PC-3 (cell line): ENCODE measurements at regions not wholly inside any gene's neighbourhood (a gene's known extent, or its start where the extent isn't known, plus 50 kb on each side); places are given as distances from the start of the nearest gene placed in this dataset.
"Not testable (repeated sequence)": the region's sequence is repeated elsewhere in the genome, so short reads cannot be mapped to it uniquely, and the experiment has no call there.

Experiments
- ATAC-seq: fragments of 200-7000 bp; cut with Tn5 transposase; 2 replicates; pipeline ENCODE4 v1.9.1; 2020; ENCODE audit warnings: mild to moderate bottlenecking, moderate library complexity
- BruUV-seq: library from RNA; stranded (reverse); fragments of 400-500 nt; replicated peaks from 2 replicates; lab custom pipeline; 2021; lab: Mats Ljungman, UMichigan
- CTCF ChIA-PET: fragments of 300-600 bp; sonication (Branson Sonifier 250); formaldehyde crosslinking; loops from one replicate; lab custom pipeline; 2022; ENCODE audit warnings: antibody characterized with exemption; lab: Charles Lee
- POLR2A ChIA-PET: fragments of 300-600 bp; sonication (Branson Sonifier 250); formaldehyde crosslinking; loops from one replicate; lab custom pipeline; 2022; ENCODE audit warnings: antibody characterized with exemption; ENCODE audit not compliant: unreplicated experiment; lab: Charles Lee
- DNase-seq: peaks from one replicate; pipeline ENCODE4 v3.0.0-alpha.2; 2015
- H2AFZ ChIP-seq: fragments of 300-600 bp; sonication (generic); 2 replicates; pipeline ENCODE4 v1.6.0; 2016; ENCODE audit warnings: antibody characterized with exemption, low read length
- H3F3A ChIP-seq: fragments of 300-600 bp; sonication (generic); one replicate; pipeline ENCODE4 v1.6.0; 2017; ENCODE audit warnings: antibody characterized with exemption, low read length, control low read depth, mild to moderate bottlenecking; ENCODE audit not compliant: unreplicated experiment
- H3K27ac ChIP-seq: fragments of 300-600 bp; sonication (generic); 2 replicates; pipeline ENCODE4 v1.5.1; 2016; ENCODE audit warnings: mild to moderate bottlenecking, low read length
- H3K27me3 ChIP-seq: fragments of 300-600 bp; sonication (generic); 2 replicates; pipeline ENCODE4 v1.6.1; 2016; ENCODE audit warnings: low read length, mixed read lengths
- H3K36me3 ChIP-seq: fragments of 300-600 bp; sonication (generic); 2 replicates; pipeline ENCODE4 v1.6.1; 2016; ENCODE audit warnings: low read depth, mixed run types, low read length, mixed read lengths
- H3K4me1 ChIP-seq: fragments of 300-600 bp; sonication (generic); 2 replicates; pipeline ENCODE4 v1.5.1; 2016; ENCODE audit warnings: low read length; ENCODE audit not compliant: insufficient read depth
- H3K4me2 ChIP-seq: fragments of 300-600 bp; sonication (generic); 2 replicates; pipeline ENCODE4 v1.6.0; 2016; ENCODE audit warnings: low read length
- H3K4me3 ChIP-seq: fragments of 300-600 bp; sonication (generic); 2 replicates; pipeline ENCODE4 v1.5.1; 2016; ENCODE audit warnings: mild to moderate bottlenecking, low read length, mixed read lengths
- H3K79me2 ChIP-seq: fragments of 300-600 bp; sonication (generic); 2 replicates; pipeline ENCODE4 v1.6.1; 2017; ENCODE audit warnings: low read length, mixed read lengths
- H3K9ac ChIP-seq: fragments of 300-600 bp; sonication (generic); 2 replicates; pipeline ENCODE4 v1.6.0; 2016; ENCODE audit warnings: mild to moderate bottlenecking, low read length
- H3K9me2 ChIP-seq: fragments of 300-600 bp; sonication (generic); replicated peaks from 2 replicates; pipeline ENCODE4 v1.6.1; 2016; ENCODE audit warnings: mixed run types, low read length, mixed read lengths
- H3K9me3 ChIP-seq: fragments of 300-600 bp; sonication (generic); 2 replicates; pipeline ENCODE4 v1.6.1; 2016; ENCODE audit warnings: low read length, mixed read lengths
- H4K20me1 ChIP-seq: fragments of 300-600 bp; sonication (generic); 2 replicates; pipeline ENCODE4 v1.6.1; 2016; ENCODE audit warnings: low read length, mixed read lengths
- intact Hi-C: fragments of 100-400 bp; cut with micrococcal nuclease; formaldehyde crosslinking; loops from 2 replicates; pipeline ENCODE4 v1.9.0; 2023

DNA sequence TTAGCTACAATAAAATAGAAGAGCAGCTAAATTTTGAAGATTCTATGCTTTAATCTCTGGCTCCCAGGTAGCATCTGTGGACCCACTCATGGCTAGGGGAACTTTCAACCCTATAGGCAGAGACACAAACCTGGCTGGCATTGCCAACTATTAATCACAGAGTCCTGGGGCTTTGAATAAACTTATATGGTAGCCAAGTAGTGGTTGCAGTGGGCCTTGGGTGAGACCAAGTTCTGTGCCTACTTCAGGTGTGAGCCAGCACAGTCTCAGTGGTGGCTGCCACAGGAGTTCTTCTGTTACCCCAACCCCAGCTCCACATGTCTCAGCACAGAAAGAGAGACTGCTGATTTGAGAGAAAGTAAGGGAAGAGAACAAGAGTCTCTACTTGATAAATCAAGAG is 1626.5 kb downstream of the SPATA31A7 start:
- CTCF ChIA-PET, POLR2A ChIA-PET, H2AFZ ChIP-seq, H3K9me2 ChIP-seq, H3K79me2 ChIP-seq, H3K4me1 ChIP-seq, H3K27ac ChIP-seq, DNase-seq, BruUV-seq, H3K9ac ChIP-seq, H3F3A ChIP-seq, H4K20me1 ChIP-seq, H3K9me3 ChIP-seq, H3K4me3 ChIP-seq, ATAC-seq, H3K36me3 ChIP-seq, intact Hi-C loops, H3K27me3 ChIP-seq, H3K4me2 ChIP-seq: not testable (repeated sequence)

GRCh38 chr9:62817214-62817613 is 1627.4 kb downstream of the SPATA31A7 start:
- H3K27ac ChIP-seq, POLR2A ChIA-PET, DNase-seq, H3K4me2 ChIP-seq, H2AFZ ChIP-seq, H3K9me2 ChIP-seq, intact Hi-C loops, H3K9me3 ChIP-seq, H3F3A ChIP-seq, H3K4me3 ChIP-seq, H3K36me3 ChIP-seq, H3K4me1 ChIP-seq, H3K79me2 ChIP-seq, H4K20me1 ChIP-seq, H3K9ac ChIP-seq, CTCF ChIA-PET, BruUV-seq, H3K27me3 ChIP-seq, ATAC-seq: not testable (repeated sequence)

DNA sequence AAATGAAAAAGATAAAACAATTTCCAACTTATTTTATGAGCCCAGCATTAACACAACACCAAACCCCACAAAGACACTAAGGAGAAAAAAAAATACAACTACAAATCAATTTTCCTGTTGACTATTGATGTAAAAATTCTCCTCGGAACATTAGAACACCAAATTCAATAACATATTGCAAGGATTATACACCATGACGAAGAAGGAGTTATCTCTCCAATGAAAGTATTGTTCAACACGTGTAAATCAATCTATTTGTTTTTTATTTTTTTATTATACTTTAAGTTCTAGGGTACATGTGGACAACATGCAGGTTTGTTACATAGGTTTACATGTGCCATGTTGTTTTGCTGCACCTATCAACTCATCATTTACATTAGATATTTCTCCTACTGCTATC is 1632.3 kb downstream of the SPATA31A7 start:
- H3K9me2 ChIP-seq, H3K9ac ChIP-seq, H3F3A ChIP-seq, POLR2A ChIA-PET, H3K27ac ChIP-seq, H3K4me1 ChIP-seq, H3K27me3 ChIP-seq, H3K79me2 ChIP-seq, H4K20me1 ChIP-seq, ATAC-seq, DNase-seq, BruUV-seq, CTCF ChIA-PET, intact Hi-C loops, H3K4me2 ChIP-seq, H3K4me3 ChIP-seq, H3K9me3 ChIP-seq, H2AFZ ChIP-seq, H3K36me3 ChIP-seq: not testable (repeated sequence)

DNA sequence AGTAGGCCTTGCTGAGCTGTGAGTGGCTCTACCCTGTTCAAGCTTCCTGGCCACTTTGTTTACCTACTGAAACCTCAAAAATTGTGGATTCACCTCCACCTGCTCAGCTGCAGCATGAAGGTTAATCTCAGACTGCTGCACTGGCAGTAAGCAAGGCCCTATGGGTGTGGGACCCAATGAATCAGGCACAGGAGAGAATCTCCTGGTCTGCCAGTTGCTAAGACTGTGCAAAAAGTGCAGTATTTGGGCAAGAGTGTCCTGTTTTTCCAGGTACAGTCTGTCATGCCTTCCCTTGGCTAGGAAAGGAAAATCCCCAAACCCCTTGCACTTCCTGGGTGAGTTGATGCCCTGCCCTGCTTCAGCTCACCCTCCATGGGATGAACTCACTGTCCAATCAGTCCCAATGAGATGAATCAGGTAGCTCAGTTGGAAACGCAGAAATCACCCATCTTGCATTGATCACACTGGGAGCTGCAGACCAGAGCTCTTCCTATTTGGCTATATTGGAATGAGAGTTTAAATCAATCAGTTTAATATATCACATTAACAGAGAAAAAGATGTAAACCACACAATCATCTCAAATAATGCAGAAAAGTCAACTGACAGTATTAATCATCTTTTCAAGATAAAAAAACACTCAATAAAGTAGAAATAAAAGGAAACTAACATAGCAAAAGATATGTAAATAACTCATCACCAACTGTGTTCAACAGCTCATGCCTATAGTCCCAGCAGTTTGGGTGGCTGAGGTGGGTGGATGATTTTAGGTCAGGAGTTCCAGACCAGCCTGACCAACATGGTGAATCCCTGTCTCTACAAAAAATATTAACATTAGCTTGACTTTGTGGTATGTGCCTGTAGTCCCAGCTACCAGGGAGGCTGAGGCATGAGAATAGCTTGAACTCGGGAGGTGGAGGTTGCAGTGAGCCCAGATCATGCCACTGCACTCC is 1638.4 kb downstream of the SPATA31A7 start:
- H3K27me3 ChIP-seq, H3K36me3 ChIP-seq, DNase-seq, BruUV-seq, H3K9ac ChIP-seq, POLR2A ChIA-PET, H3K9me3 ChIP-seq, intact Hi-C loops, H4K20me1 ChIP-seq, H3K9me2 ChIP-seq, H3K4me2 ChIP-seq, CTCF ChIA-PET, ATAC-seq, H3K4me1 ChIP-seq, H3F3A ChIP-seq, H3K27ac ChIP-seq, H2AFZ ChIP-seq, H3K4me3 ChIP-seq, H3K79me2 ChIP-seq: not testable (repeated sequence)

DNA sequence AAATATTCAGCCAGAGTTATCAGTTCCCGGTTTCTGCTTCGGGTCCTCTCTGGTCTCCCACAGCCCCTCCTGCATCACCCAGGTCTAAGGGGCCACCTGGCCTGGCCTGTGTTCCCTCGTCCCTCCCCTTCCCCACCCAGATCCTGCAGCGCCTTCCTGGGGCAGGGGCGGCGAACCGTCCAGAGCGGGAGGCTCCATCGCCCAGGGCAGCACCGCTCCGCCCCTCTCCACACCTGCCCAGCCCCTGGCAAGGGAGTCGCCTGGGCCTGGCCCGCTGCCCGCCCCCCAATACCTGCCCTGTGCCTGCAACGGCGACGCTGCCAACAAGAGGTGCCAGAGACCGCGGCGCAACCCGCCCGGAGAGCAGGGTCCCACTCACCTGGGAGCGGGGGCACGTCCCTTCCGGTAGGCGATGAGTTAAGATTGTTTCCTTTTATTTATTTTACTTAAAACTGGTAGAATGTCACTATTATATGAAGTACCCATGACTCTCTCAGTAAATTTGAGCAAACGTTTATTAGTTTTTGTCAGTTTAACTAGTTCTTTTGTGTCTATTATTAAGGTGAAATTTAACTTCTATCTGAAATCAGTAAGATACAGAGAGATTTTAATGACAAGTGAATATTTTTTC is 1641.1 kb downstream of the SPATA31A7 start:
- H3K9me2 ChIP-seq, POLR2A ChIA-PET, H3K27ac ChIP-seq, H3K79me2 ChIP-seq, CTCF ChIA-PET, H2AFZ ChIP-seq, H3K4me1 ChIP-seq, BruUV-seq, DNase-seq, intact Hi-C loops, H3K9me3 ChIP-seq, H3K4me2 ChIP-seq, H3K27me3 ChIP-seq, H3K9ac ChIP-seq, H3K4me3 ChIP-seq, H3F3A ChIP-seq, H4K20me1 ChIP-seq, H3K36me3 ChIP-seq, ATAC-seq: not testable (repeated sequence)

DNA sequence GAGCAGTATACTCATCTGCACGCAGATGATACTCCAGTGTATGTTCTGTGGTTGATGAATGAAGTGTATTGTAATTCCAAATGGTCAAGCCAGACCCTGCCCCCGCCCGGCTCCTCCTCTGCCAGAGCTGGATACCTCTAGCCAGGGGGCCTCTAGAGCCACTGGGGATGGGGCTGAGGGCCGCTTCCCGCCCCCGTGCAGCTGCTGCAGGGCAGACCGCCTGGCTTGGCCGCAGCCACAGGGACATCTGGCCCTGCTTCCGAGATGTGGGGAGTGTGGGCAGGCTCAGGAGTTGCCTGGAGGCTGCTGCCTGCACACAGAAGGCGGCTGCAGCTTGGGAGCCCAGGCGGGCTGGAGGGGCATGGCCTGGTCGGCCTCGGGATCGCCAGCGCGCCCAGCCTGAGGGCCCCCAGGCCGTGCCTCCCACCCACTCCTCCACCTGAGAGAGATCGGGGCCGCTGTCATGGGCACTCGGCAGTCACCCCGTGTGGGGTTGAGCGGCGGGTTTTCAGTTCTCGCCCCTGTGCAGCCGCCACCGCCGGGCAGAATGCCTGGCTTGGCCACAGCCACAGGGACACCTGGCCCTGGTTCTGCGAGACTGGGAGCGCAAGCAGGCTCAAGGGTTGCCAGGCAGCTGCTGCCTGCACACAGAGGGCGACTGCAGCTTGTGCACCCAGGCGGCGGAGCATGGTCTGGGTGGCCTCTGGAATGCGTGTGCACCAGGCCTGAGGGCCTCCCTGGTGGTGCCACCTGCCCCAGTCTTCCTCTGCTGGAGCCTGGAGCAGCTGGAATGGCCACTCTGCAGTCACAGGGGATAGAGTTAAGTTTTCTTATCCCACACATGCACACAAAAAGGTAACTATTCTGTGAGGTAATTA is 1643.7 kb downstream of the SPATA31A7 start:
- POLR2A ChIA-PET, H3K9me2 ChIP-seq, intact Hi-C loops, H2AFZ ChIP-seq, H3K27ac ChIP-seq, H3K4me2 ChIP-seq, H3K79me2 ChIP-seq, H4K20me1 ChIP-seq, H3K9ac ChIP-seq, DNase-seq, CTCF ChIA-PET, BruUV-seq, ATAC-seq, H3K36me3 ChIP-seq, H3K27me3 ChIP-seq, H3F3A ChIP-seq, H3K4me3 ChIP-seq, H3K9me3 ChIP-seq, H3K4me1 ChIP-seq: not testable (repeated sequence)
